Keratinocyte (primary cell): ENCODE measurements at regions not wholly inside any gene's neighbourhood (a gene's known extent, or its start where the extent isn't known, plus 50 kb on each side); places are given as distances from the start of the nearest gene placed in this dataset.

Experiments used
- DNase-seq: peaks from one replicate; pipeline ENCODE4 v3.0.0-alpha.2; 2011; ENCODE audit warnings: low read depth, missing footprints, low spot score
- FAIRE-seq: peaks from 2 replicates; lab custom pipeline; 2011; peaks lifted over from hg19 to GRCh38; lab: Jason Lieb, UNC
- H2AFZ ChIP-seq: 2 replicates; pipeline ENCODE4 v1.6.0; 2012; ENCODE audit warnings: low read length, control low read depth, inconsistent platforms; ENCODE audit not compliant: control insufficient read depth
- H3K27ac ChIP-seq: 2 replicates; pipeline ENCODE4 v1.5.1; 2011; ENCODE audit warnings: low read length; ENCODE audit not compliant: control insufficient read depth, insufficient read depth
- H3K27me3 ChIP-seq: 3 replicates; pipeline ENCODE4 v1.6.0; 2011; ENCODE audit warnings: low read length; ENCODE audit not compliant: control insufficient read depth, insufficient read depth; ENCODE audit errors: extremely low read depth
- H3K36me3 ChIP-seq, 2 experiments: 2 replicates in 1 of 2; 3 replicates in 1 of 2; pipeline ENCODE4 v1.5.1; 2011; ENCODE audit warnings: low read length in 2 of 2, mild to moderate bottlenecking in 1 of 2; ENCODE audit not compliant: control insufficient read depth in 2 of 2, insufficient read depth in 2 of 2; ENCODE audit errors: extremely low read depth in 1 of 2
- H3K4me1 ChIP-seq: 3 replicates; pipeline ENCODE4 v1.5.1; 2011; ENCODE audit warnings: low read length; ENCODE audit not compliant: control insufficient read depth, insufficient read depth; ENCODE audit errors: extremely low read depth
- H3K4me2 ChIP-seq: 3 replicates; pipeline ENCODE4 v1.6.0; 2011; ENCODE audit warnings: low read depth, low read length; ENCODE audit not compliant: control insufficient read depth, insufficient read depth; ENCODE audit errors: extremely low read depth
- H3K4me3 ChIP-seq, 3 experiments: fragments of 200-600 bp in 1 of 3; sonication (generic) in 1 of 3; 2 replicates in 2 of 3; 3 replicates in 1 of 3; pipeline ENCODE4 v1.5.1; 2011 to 2016; ENCODE audit warnings: low read length in 3 of 3, mild to moderate bottlenecking in 3 of 3, control low read depth in 2 of 3, inconsistent platforms in 1 of 3, low read depth in 1 of 3, mixed read lengths in 1 of 3, mixed run types in 1 of 3, moderate library complexity in 1 of 3; ENCODE audit not compliant: control insufficient read depth in 2 of 3, insufficient read depth in 2 of 3; ENCODE audit errors: extremely low read depth in 1 of 3
- H3K79me2 ChIP-seq: 2 replicates; pipeline ENCODE4 v1.6.0; 2012; ENCODE audit warnings: low read length; ENCODE audit not compliant: control insufficient read depth, insufficient read depth
- H3K9ac ChIP-seq: 3 replicates; pipeline ENCODE4 v1.6.0; 2011; ENCODE audit warnings: low read length; ENCODE audit not compliant: control insufficient read depth, insufficient read depth; ENCODE audit errors: extremely low read depth
- H3K9me1 ChIP-seq: 3 replicates; pipeline ENCODE4 v1.6.0; 2011; ENCODE audit warnings: low read length; ENCODE audit not compliant: control insufficient read depth, insufficient read depth; ENCODE audit errors: extremely low read depth
- H3K9me3 ChIP-seq: 2 replicates; pipeline ENCODE4 v1.5.1; 2012; ENCODE audit warnings: low read depth, low read length; ENCODE audit not compliant: control insufficient read depth
- H4K20me1 ChIP-seq: 3 replicates; pipeline ENCODE4 v1.6.0; 2011; ENCODE audit warnings: low read length; ENCODE audit not compliant: control insufficient read depth, insufficient read depth; ENCODE audit errors: extremely low read depth
- EZH2 ChIP-seq: IDR thresholded peaks from one replicate; pipeline ENCODE4 v1.6.1; 2012; ENCODE audit warnings: inconsistent platforms, mild to moderate bottlenecking, low read length, moderate library complexity
- dilution Hi-C: fragments of 300-500 bp; cut with MboI; formaldehyde crosslinking; loops from one replicate; pipeline ENCODE4 v1.7.0; 2020; ENCODE audit warnings: low sequenced_read_pairs; ENCODE audit not compliant: extremely low pct_ligation_motif_present
- TF ChIP-seq, protein P1 (sequence below), 3 experiments: IDR thresholded peaks in 1 of 3; conservative IDR thresholded peaks in 1 of 3; optimal IDR thresholded peaks in 1 of 3; 2 replicates in 2 of 3; 3 replicates in 1 of 3; pipeline versions ENCODE3 to v1.5.1; 2011; ENCODE audit warnings: low read length in 3 of 3, mild to moderate bottlenecking in 3 of 3, moderate library complexity in 2 of 3, control low read depth in 1 of 3, inconsistent platforms in 1 of 3; ENCODE audit not compliant: insufficient read depth in 2 of 3; ENCODE audit errors: extremely low read depth in 1 of 3

DNA sequence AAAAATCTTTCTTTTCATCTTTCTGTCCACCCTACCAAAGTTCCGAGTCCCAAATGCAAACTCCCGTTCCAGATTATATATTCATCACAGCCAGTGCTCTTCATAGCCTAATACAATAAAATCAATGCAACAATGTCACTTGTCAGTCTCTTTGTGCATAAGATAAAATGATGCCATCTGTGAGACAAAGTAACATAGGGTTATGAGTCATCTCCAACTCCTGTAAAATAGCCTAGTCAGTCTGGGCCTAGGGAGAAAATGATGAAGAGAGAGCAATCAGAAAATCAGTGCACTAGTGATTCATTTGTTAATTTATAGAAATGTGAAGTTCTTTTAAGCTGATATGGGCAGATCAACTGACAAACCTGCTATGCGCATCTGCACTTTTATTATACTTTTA, 689.1 kb upstream of the DIAPH2 start:
- Histone ChIP-seq H2AFZ (no peak overlapping the region), H3K79me2 (no peaks in the 10 kb centered on the region), H3K9me1 (no peaks in the 10 kb centered on the region), H3K27me3 (no peaks in the 10 kb centered on the region), H3K4me2 (no peak overlapping the region), H3K36me3 (no peaks in the 10 kb centered on the region), H3K4me1 (no peaks in the 10 kb centered on the region), H3K27ac (no peak overlapping the region), H3K4me3 (no peak overlapping the region), H4K20me1 (no peaks in the 10 kb centered on the region), H3K9ac (no peak overlapping the region), H3K9me3 (no peaks in the 10 kb centered on the region)
- TF ChIP-seq, protein P1, sequence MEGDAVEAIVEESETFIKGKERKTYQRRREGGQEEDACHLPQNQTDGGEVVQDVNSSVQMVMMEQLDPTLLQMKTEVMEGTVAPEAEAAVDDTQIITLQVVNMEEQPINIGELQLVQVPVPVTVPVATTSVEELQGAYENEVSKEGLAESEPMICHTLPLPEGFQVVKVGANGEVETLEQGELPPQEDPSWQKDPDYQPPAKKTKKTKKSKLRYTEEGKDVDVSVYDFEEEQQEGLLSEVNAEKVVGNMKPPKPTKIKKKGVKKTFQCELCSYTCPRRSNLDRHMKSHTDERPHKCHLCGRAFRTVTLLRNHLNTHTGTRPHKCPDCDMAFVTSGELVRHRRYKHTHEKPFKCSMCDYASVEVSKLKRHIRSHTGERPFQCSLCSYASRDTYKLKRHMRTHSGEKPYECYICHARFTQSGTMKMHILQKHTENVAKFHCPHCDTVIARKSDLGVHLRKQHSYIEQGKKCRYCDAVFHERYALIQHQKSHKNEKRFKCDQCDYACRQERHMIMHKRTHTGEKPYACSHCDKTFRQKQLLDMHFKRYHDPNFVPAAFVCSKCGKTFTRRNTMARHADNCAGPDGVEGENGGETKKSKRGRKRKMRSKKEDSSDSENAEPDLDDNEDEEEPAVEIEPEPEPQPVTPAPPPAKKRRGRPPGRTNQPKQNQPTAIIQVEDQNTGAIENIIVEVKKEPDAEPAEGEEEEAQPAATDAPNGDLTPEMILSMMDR (optimal IDR thresholded peaks at IDR 0.05 in 1 of 3, IDR thresholded peaks at IDR 0.05 in 1 of 3, conservative IDR thresholded peaks at IDR 0.05 in 1 of 3; ENCODE audit: extremely low read depth in 1 of 3, insufficient read depth in 2 of 3, low read length in 3 of 3), result no peak
- no peak for TF ChIP-seq EZH2
- DNase-seq, result no peak
- dilution Hi-C loops, result no loop called here
- FAIRE-seq, result no peak

DNA sequence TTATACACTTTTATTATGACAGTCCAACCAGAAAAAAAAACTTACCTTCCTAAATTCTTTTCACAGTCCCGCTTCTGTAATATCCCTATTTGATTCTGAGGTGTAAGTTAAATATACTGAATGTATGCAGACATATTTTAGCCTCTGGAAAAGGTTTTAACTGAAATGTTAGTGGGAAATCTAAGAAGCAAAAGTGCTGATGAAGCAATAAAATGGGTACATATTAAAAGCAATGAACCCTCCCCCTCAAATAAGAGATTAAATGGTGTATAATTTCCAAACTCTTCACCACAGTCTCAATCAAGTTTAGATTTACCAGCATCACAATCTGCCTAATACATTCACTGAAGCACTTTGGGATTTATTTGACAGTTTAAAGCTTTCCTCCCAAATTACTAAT, 688.3 kb upstream of the DIAPH2 start:
- Histone ChIP-seq H3K79me2 (no peaks in the 10 kb centered on the region), H3K9ac (no peak overlapping the region), H3K9me3 (no peaks in the 10 kb centered on the region), H3K27me3 (no peaks in the 10 kb centered on the region), H3K4me2 (no peak overlapping the region), H3K9me1 (no peaks in the 10 kb centered on the region), H3K36me3 (no peaks in the 10 kb centered on the region), H2AFZ (no peak overlapping the region), H3K27ac (no peak overlapping the region), H3K4me3 (no peak overlapping the region), H4K20me1 (no peaks in the 10 kb centered on the region), H3K4me1 (no peaks in the 10 kb centered on the region)
- TF ChIP-seq EZH2, result no peak
- TF ChIP-seq, protein P1 (optimal IDR thresholded peaks at IDR 0.05 in 1 of 3, IDR thresholded peaks at IDR 0.05 in 1 of 3, conservative IDR thresholded peaks at IDR 0.05 in 1 of 3; ENCODE audit: extremely low read depth in 1 of 3, insufficient read depth in 2 of 3, low read length in 3 of 3), result no peak
- dilution Hi-C loops, result no loop called here
- FAIRE-seq, result no peak
- no peak for DNase-seq
